ENCODE measurements at regions not wholly inside any gene's neighbourhood (a gene's known extent, or its start where the extent isn't known, plus 50 kb on each side); places are given as distances from the start of the nearest gene placed in this dataset.

GRCh38 chr14:49408187-49408933 is 177.8 kb downstream of the RPS29 start:
- H3K4me2 ChIP-seq (ENCODE audit: low read length), result no peak overlapping the region
- TF ChIP-seq EZH2phosphoT487 (IDR thresholded peaks at IDR 0.05; ENCODE audit: borderline replicate concordance, low read length), result no peak
- TF ChIP-seq, protein P1, sequence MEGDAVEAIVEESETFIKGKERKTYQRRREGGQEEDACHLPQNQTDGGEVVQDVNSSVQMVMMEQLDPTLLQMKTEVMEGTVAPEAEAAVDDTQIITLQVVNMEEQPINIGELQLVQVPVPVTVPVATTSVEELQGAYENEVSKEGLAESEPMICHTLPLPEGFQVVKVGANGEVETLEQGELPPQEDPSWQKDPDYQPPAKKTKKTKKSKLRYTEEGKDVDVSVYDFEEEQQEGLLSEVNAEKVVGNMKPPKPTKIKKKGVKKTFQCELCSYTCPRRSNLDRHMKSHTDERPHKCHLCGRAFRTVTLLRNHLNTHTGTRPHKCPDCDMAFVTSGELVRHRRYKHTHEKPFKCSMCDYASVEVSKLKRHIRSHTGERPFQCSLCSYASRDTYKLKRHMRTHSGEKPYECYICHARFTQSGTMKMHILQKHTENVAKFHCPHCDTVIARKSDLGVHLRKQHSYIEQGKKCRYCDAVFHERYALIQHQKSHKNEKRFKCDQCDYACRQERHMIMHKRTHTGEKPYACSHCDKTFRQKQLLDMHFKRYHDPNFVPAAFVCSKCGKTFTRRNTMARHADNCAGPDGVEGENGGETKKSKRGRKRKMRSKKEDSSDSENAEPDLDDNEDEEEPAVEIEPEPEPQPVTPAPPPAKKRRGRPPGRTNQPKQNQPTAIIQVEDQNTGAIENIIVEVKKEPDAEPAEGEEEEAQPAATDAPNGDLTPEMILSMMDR (IDR thresholded peaks at IDR 0.05; ENCODE audit: low read depth, low read length, poor library complexity, severe bottlenecking), result no peak
- no peaks in the 10 kb centered on the region for H3K79me2 ChIP-seq (ENCODE audit: control insufficient read depth, low read length)
- no peaks in the 10 kb centered on the region for H3K9me2 ChIP-seq (replicated peaks; ENCODE audit: control insufficient read depth, low read length)
- no peak overlapping the region for H3K27ac ChIP-seq (ENCODE audit: low read depth, low read length)
- H3K4me3 ChIP-seq (ENCODE audit: low read length), result no peak overlapping the region
- H3F3A ChIP-seq (ENCODE audit: control insufficient read depth, insufficient read depth), result no peaks in the 10 kb centered on the region
- H3K27me3 ChIP-seq (ENCODE audit: control insufficient read depth, low read length), result peaks cover 5% of the 10 kb centered on the region
- H3K9me3 ChIP-seq (ENCODE audit: control insufficient read depth, insufficient read depth, low read length), result no peaks in the 10 kb centered on the region
- no peaks in the 10 kb centered on the region for H4K20me1 ChIP-seq (ENCODE audit: control insufficient read depth, insufficient read depth, low read depth, low read length)
- no peaks in the 10 kb centered on the region for H3K36me3 ChIP-seq (ENCODE audit: control insufficient read depth, low read length)
- H3K4me1 ChIP-seq (ENCODE audit: control insufficient read depth, low read length), result no peaks in the 10 kb centered on the region

GRCh38 chr14:49405291-49405690 is 180.9 kb downstream of the RPS29 start:
- H3K4me3 ChIP-seq (ENCODE audit: low read length), result no peak overlapping the region
- no peak overlapping the region for H3K27ac ChIP-seq (ENCODE audit: low read depth, low read length)
- no peaks in the 10 kb centered on the region for H3K9me2 ChIP-seq (replicated peaks; ENCODE audit: control insufficient read depth, low read length)
- no peaks in the 10 kb centered on the region for H3K4me1 ChIP-seq (ENCODE audit: control insufficient read depth, low read length)
- TF ChIP-seq, protein P1 (IDR thresholded peaks at IDR 0.05; ENCODE audit: low read depth, low read length, poor library complexity, severe bottlenecking), result no peak
- no peak for TF ChIP-seq EZH2phosphoT487 (IDR thresholded peaks at IDR 0.05; ENCODE audit: borderline replicate concordance, low read length)
- no peaks in the 10 kb centered on the region for H3K79me2 ChIP-seq (ENCODE audit: control insufficient read depth, low read length)
- no peaks in the 10 kb centered on the region for H3K9me3 ChIP-seq (ENCODE audit: control insufficient read depth, insufficient read depth, low read length)
- no peaks in the 10 kb centered on the region for H4K20me1 ChIP-seq (ENCODE audit: control insufficient read depth, insufficient read depth, low read depth, low read length)
- H3K4me2 ChIP-seq (ENCODE audit: low read length), result no peak overlapping the region
- no peaks in the 10 kb centered on the region for H3K36me3 ChIP-seq (ENCODE audit: control insufficient read depth, low read length)
- H3K27me3 ChIP-seq (ENCODE audit: control insufficient read depth, low read length), result peaks cover 11% of the 10 kb centered on the region; the same call in 1 of the 2 replicates
- H3F3A ChIP-seq (ENCODE audit: control insufficient read depth, insufficient read depth), result no peaks in the 10 kb centered on the region

DNA sequence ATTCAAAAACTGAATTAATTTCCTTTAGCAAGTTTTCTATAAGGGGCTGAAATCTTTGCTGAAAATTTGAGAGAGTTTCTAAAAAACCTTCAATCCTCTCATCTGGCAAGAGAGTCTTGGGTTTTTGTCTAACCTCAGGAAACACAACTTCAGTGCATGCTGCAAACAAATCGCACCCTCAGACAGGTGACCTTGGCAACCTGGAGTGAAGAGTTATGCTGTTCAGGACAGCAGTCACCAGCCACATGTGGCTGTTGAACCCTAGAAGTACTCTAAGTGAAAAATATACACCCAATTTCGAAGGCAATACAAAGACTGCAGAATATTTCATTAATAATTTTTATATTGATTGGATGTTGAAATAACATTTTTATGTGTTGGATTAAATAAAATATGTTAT is 184.8 kb downstream of the RPS29 start:
- H3K27ac ChIP-seq (ENCODE audit: low read depth, low read length), result no peak overlapping the region
- peaks cover 11% of the 10 kb centered on the region; the same call in 1 of the 2 replicates for H3K27me3 ChIP-seq (ENCODE audit: control insufficient read depth, low read length)
- H3K36me3 ChIP-seq (ENCODE audit: control insufficient read depth, low read length), result no peaks in the 10 kb centered on the region
- H3K4me3 ChIP-seq (ENCODE audit: low read length), result no peak overlapping the region
- H3K79me2 ChIP-seq (ENCODE audit: control insufficient read depth, low read length), result no peaks in the 10 kb centered on the region
- no peak overlapping the region for H3K4me2 ChIP-seq (ENCODE audit: low read length)
- H3K9me2 ChIP-seq (replicated peaks; ENCODE audit: control insufficient read depth, low read length), result no peaks in the 10 kb centered on the region
- no peaks in the 10 kb centered on the region for H4K20me1 ChIP-seq (ENCODE audit: control insufficient read depth, insufficient read depth, low read depth, low read length)
- no peaks in the 10 kb centered on the region for H3K9me3 ChIP-seq (ENCODE audit: control insufficient read depth, insufficient read depth, low read length)
- no peaks in the 10 kb centered on the region for H3K4me1 ChIP-seq (ENCODE audit: control insufficient read depth, low read length)
- TF ChIP-seq, protein P1 (IDR thresholded peaks at IDR 0.05; ENCODE audit: low read depth, low read length, poor library complexity, severe bottlenecking), result no peak
- TF ChIP-seq EZH2phosphoT487 (IDR thresholded peaks at IDR 0.05; ENCODE audit: borderline replicate concordance, low read length), result no peak
- H3F3A ChIP-seq (ENCODE audit: control insufficient read depth, insufficient read depth), result no peaks in the 10 kb centered on the region
